GM18868 (cell line): ENCODE measurements at regions not wholly inside any gene's neighbourhood (a gene's known extent, or its start where the extent isn't known, plus 50 kb on each side); places are given as distances from the start of the nearest gene placed in this dataset.
"Not testable (repeated sequence)": the region's sequence is repeated elsewhere in the genome, so short reads cannot be mapped to it uniquely, and the experiment has no call there.

ENCODE experiments used
- ATAC-seq: cut with Tn5 transposase; IDR thresholded peaks from one replicate; pipeline ENCODE4 v1.9.1; 2021; ENCODE audit warnings: mild to moderate bottlenecking, moderate library complexity; ENCODE audit not compliant: unreplicated experiment

DNA sequence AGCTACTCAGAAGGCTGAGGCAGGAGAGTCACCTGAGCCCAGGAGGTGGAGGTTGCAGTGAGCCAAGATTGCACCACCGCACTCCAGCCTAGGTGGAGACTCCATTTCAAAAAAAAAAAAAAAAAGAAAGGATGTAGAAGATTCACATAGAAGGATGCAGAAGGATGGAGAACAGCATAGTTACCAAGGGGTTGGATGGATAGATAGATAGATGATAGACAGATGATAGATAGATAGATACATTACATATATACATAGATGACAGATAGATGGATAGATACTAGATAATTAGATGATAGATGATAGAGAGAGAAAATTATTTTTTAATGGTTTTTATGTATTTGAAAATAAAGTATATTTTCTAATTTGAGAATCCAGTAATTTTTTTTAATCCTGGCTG, 160.7 kb upstream of the ARID1B start:
- ATAC-seq = no peak

DNA sequence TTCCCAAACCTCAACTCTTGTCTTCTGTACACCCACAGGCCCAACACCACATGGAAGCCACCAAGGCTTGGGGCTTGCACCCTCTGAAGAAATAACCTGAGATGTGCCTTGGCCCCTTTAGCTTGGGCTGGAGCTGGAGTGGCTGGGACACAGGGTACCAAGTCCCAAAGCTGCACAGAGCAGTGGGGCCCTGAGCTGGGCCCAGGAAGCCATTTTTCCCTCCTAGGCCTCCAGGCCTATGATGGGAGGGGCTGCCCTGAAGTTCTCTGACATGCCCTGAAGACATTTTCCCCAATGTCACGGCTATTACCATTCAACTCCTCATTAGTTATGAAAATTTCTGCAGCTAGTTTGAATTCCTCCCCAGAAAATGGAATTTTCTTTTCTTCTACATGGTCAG, 163.2 kb upstream of the ARID1B start:
- ATAC-seq = no peak

DNA sequence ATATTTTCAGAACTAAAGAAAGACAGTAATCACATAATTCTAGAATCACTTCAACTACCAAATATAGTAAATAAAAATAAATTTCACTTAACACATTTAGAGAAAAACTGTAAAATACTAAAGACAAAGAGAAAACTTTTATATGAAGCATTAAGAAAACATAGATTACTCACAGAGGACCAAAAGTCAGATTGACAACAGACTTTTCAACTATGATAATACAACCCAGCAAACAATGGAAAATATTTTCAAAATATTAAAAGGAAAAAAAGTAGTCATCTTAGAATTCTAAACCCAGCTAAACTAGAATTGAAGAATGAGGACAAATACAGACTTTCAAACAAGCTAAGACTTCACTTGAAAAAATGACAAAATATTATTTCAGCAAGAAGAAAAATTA, 164.8 kb upstream of the ARID1B start:
- no peak for ATAC-seq

DNA sequence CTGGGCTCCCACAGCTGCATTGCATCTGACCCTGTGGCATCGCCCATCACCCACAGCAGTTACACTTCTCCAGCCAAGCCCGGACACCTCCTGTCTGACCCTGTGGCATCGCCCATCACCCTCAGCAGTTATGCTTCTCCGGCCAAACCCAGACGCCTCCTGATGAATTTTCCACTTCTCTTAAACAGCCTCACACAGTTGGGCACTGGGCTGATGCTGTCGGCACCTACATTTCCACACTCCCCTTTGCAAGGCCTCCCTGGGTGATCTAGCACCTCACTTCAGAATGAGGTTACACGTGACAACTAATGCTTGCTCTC, 175.2 kb upstream of the ARID1B start:
- no peak for ATAC-seq

DNA sequence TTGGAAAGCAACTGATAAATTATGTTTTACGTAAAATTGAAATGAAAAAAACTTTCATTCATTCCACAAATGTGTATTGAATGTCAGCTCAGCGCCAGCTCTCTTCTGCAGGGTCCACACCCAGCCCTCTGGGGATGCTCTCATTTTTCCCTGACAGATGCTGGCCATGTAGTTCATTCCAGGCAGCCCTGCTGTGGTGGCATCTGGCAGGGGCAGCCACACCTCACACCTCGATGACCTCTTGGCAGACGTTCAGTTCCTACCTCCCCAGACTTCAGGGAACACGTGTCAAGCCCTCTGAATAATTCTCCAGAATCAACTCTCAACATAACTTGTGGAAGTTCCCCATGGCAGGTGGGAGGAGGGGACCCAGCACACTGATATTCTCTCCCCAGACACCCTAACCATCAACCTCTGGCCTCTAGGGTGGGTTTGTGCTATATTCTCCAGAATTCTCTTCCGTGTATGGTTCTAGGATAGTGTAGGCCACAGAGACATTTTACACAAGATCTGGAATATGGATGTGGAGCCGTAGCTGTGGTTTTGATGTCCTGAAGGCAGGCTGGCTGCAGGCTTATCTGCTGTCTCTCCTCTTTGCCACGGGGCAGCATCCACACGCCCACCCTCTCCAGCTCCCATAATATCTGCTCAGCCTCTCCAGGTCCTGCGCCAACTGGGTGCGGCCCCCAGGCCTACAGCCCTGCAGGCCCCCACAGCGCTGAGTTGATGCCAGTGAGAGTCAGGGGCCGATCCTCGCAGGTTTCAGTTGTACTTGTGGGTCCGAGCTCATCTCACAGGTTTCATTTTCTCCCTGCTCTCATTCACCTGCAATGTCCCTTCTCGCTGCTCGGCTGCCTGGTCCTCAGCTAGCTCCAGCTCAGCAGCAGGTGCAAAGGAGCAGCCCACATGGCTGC, 175.8 kb upstream of the ARID1B start:
- ATAC-seq = no peak

DNA sequence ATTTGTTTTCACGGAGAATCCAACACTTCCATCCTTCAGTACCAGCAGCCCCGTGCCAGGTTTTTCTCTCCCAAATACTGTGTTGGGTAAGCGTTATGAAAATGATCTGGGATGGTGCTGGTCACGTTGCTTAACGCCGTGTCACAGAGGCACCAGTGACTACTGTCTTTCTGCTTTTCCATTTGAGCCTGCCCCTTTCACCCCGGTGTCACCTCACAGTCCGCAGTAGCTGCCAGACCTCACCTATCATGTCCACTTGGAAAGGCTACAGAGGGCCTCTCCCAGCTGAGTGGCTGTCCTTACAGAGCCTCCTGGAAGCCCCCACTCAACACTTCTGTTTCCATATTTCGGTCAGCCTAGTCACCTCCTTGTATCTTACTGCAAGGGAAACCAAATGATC, 176.5 kb upstream of the ARID1B start:
- no peak for ATAC-seq

DNA sequence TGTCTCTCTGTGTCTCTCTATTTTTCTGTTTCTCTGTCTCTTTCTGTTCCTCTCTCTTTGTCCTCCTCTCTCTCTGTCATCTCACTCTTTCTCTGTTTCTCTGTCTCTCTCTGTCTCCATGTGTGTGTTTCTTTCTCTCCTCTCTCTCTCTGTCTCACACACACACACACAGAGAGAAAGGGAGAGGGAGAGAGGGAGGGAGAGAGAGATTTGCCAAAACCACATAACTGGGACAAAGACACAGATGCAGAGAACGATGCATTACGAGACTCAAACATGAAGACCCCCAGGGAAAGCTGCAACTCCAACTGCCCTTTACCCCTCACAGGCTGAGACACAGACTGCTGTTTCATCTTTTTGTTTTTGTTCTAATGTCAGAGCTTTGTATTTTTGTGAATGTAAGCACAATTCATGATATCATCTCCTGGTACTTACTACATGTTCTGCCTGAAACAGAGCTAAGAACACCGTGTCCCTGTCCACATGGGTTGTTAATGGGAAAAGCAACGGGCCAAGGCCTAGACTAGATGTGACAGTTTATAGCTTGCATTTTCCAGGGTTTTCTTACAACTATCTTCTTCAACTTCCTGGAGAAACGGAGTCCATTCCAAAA, 177.1 kb upstream of the ARID1B start:
- ATAC-seq = no peak

DNA sequence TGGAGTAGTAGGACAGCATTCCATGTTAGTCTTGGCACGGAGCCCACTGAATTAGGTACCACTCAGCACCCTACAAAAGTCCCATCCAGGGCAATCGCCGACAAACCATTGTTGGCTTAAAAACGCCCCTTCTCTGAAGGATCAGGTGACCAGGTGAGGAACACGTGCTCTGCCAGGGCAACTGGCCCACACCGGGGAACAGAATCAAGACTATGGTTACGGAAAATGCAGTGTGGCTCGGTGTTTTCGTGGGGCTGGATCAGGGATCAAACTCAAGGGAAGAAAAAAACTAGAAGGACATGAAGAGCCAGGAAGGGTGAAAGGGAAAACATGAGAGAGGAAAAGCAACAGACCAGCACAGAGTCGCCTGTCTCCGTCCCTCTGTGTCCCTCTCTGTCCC, 177.8 kb upstream of the ARID1B start:
- ATAC-seq = no peak

DNA sequence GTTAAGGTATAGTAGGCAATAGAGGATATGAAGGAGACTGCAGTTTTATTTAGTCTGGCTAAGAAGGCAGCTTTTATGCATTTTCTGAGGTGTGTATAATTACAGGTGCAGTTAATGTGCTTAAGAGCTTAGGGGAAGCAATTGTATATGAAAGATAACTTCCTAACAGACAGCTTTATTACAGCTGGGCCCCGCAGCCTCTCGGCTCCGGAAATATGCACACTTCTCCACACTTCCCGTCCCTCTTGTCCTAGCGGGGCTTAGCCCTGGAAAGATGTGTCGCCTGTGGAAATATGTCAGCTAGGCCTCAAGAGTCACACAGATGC, 178.4 kb upstream of the ARID1B start:
- ATAC-seq = peak; percentile 39

DNA sequence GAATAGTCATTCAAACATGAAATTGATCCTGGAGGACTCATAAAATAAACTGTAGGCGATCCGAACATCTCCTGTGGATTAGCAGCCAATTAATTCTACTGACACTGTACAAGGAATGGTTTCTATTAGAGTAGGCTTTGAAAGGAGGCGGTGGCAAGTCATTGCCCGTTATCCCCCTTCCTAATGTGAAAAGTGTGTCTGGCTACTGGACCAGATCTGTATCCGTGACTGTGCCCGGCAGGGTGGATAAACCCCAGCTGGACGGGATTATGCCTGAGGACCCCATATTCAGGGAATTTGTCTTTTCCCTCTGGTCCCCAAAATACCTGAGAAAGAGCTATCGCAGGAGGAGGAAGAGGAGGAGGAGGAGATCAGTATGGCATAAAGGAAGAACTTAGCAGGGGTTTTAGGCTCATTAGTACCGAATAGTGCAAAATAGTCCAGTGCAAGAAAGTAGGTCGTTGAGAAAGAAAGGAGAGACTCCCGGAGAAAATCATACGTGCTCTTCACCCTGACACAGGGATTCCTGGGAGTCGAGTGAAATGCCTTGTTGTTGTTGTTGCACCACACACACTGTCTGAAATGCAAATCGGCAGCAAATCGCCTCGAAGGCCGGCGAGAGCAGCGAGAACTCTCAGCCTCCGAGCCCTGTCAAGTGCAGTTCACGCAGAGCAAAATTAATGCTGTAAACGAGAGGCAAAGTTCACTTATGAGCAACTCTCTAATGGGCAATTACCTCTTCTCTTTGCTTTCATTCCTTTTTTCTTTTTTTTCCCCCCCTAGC, 178.9 kb upstream of the ARID1B start:
- peak; percentile 8 for ATAC-seq

DNA sequence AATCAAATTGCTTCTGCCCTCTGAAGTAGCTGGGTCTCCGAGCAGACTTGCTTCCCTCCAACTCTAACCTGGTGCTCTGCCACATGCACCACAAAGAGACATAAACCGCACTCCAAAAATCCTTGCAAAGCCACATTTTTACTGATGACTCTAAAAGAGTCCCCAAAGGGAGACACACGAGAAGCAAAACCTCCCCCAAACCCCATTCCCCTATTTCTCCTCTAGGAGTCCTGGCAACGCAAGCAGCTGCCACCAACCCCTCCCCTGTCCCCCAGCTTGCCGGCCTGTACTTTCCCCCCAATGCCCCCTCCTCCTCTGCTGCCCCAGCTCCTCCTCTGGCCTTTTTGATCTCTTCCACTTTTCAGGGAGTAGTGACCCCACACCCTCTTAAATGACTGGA, 180.1 kb upstream of the ARID1B start:
- ATAC-seq = no peak

DNA sequence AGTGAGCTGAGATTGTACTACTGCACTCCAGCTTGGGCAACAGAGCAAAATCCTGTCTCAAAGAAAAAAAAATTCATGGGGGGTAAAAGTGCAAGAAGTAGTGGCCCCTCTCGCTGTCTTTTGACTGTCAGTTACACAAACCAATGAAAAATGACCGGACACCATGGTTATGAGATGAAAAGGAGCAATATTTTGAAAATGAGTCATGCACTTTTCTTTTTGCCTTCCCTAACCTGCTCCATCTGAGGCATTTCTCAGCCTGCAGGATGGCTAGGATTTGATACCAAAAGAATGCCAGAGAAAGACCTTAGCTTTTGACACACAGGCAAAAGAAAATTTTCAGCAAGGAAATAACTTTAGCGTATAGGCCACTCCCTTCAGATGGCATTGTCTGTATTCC, 181.7 kb upstream of the ARID1B start:
- ATAC-seq = no peak

DNA sequence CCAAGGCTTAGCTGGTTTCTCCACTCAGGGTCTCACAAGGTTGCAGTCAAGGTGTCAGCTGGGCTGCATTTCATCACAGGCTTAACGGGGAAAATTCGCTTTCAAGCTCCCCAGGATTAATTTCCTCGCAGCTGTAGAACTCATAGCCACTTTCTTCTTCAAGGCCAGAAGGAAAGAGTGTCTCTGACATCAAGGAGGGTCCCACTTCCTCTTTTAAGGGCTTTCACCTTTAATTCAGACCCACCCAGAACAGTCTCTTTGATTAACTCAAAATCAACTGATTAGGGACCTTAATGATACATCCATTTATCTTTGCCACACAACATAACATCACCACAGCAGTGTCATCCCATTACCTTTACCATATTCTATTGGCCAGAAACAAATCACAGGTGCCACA, 183.3 kb upstream of the ARID1B start:
- no peak for ATAC-seq

DNA sequence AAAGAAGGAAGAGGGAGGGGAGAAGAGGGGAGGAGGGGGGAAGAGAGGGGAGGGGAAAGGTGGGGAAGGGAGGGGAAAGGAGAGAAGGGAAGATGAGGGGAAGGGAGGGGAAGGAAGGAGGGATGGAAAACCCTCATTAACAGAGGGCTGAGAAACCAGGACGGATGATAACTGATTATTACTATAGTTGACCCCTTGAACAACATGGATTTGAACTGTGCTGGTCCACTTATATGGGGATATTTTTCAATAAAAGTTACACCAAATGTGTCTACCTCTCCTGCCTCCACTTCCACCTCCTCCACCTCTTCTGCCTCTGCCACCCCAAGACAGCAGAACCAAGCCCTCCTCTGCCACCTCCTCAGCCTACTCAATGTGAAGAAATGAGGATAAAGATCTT, 184.1 kb upstream of the ARID1B start:
- no peak for ATAC-seq

DNA sequence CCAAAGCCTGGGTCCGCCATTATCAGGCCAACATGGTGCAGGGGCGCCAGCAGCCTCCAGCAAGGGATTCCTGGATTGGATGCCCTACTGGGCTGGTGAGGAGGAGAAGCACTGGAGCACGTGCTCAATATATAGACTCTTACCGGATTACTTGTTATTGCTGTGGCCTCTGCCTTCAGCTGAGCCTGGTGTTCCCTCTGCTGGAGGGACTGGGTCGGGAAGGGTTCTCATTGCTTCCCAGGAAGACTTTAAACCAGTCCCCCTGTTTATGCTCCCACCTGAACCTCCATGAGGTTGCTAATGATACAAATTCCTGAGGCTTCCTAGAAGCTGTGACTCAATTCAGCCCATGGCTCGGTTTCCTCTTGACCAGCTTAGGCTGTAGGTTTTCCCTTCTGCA, 186.7 kb upstream of the ARID1B start:
- no peak for ATAC-seq

DNA sequence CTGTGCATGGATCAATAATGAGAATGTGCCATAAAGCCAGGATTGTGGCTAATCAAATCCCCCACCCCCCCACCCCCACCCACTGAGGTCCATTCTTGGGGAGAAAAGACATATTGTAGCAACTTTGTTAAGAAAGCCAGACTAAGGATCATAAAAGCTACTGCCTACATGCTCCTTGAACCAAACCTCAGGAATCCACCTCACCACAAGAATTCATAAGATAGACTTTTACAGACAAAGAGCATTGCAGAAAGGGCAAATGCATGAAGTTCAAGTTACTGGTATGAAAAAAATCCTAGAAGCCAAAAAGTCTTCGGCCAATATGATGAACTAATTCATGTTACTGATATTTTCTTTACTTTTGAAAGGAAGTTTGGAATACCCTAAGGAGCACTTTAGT, 187.9 kb upstream of the ARID1B start:
- no peak for ATAC-seq

DNA sequence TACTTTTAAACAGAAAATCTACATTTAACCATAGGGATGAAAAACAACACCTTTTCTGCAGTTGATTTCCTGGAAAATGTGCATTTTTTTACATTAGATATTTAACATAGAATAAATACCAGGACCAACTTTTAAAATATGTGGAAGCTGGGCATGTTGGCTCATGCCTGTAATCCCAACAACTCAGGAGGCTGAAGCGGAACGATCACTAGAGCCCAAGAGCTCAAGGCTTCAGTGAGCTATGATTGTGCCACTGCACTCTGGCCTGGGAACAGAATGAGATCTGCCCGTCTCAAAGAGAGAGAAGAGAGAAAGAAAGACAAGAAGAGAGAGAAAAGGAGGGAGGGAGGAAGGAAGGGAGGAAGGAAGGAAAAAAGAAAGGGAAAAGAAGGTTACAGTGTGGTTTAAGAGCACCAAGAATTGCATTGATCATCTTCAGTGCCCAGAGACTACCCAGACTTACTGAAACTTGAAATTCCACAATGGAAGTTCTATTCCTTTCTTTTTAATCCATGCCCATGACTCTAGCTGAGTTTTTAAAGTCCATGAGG, 189.4 kb upstream of the ARID1B start:
- ATAC-seq = no peak

DNA sequence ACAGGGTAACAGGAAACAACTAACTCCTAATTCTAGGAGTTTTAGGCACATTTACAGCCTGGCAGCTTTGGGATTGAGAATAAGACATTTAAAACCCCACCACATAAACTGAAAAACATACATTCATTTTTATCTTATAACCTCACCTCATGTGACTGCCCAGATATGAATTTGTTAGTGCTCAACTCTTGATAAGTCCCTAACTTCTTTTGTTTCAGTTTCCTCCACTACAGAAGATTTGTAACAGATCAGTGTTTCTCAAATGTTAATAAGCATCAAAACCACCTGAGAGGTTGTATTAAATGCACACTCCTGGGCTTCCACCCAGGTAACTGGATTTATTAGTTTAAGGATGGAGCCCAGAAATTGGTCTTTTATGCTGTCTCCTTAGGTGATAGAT, 190.1 kb upstream of the ARID1B start:
- ATAC-seq = no peak

DNA sequence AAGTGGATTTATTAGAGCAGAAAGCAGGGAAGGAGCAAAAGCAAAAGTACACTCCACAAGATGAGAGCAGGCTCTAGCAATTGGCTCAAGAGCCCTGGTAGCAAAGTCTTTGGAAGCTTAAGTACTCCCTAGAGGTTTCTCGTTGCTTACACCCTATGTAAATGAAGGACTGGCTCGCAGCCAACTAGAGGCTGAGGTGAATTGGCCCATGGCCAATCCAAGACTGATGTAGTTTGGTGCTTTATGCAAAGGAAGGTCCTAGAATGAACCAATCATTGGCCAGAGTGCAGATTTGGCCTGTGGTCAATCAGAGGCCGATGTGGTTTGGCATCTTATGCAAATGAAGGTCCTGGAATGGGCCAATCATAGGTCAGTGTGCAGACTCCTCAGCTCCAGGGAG, 191.3 kb upstream of the ARID1B start:
- no peak for ATAC-seq

DNA sequence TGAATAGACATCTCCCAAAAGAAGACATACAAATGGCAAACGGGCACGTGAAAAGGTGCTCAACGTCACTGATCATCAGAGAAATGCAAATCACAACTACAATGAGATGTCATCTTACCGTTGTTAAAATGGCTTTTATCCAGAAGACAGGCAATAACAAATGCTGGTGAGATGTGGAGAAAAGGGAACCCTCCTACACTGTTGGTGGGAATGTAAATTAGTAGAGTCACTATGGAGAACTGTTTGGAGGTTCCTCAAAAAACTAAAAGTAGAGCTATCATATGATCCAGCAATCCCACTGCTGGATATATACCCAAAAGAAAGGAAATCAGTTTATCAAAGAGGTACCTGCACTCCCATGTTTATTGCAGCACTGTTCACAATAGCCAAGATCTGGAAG, 193.1 kb upstream of the ARID1B start:
- ATAC-seq = not testable (repeated sequence)

DNA sequence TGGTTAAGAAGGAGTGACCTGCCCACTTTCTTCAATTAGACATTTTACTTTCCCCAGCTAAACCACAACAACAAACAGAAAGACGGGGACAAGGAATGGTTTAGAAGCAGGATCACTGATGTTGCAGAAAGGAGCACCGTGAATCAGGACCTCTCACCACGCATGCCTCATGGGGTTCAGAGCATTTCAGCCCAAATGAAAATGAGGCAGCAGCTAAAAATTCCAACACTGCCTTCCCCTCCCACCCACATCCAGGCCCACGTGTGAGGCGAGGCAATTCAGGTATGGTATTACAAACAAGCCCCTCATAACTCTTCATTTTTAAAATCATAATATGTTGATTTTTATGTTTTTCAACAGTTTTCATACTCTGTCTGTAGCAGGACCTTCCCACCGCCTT, 194.1 kb upstream of the ARID1B start:
- ATAC-seq = no peak

DNA sequence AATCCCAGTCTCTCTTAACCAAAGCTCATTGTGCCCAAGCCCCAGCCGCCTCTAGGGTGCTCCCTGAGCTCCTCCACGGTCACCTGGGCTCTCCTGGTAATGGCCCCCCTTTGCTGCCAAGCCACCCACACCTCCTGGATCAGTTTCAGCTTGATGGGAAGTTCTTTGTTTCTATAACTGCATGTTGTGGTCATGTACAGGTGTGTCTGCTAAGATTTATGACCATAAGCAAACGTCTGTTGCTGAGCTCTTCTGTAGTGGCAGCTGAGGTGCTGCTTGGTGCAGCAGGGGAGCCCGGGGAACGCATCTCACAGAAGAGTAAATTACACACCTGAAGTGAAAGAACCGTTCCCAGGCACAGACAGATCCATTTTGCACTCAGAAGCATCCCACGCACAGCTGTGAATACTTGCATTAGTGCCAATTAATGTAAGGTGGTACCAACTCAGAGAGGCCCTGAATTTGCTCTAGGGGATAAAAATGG, 194.6 kb upstream of the ARID1B start:
- peak; percentile 76 for ATAC-seq
